Caco-2 (cell line): ENCODE measurements at regions not wholly inside any gene's neighbourhood (a gene's known extent, or its start where the extent isn't known, plus 50 kb on each side); places are given as distances from the start of the nearest gene placed in this dataset.

ENCODE experiments used
- BruUV-seq: library from RNA; stranded (reverse); fragments of 400-500 nt; replicated peaks from 2 replicates; lab custom pipeline; 2021; lab: Mats Ljungman, UMichigan
- CTCF ChIA-PET: fragments of 300-600 bp; sonication (Branson Sonifier 250); formaldehyde crosslinking; loops from one replicate; lab custom pipeline; 2022; ENCODE audit warnings: antibody characterized with exemption; lab: Charles Lee
- POLR2A ChIA-PET: fragments of 300-600 bp; sonication (Branson Sonifier 250); formaldehyde crosslinking; loops from one replicate; lab custom pipeline; 2022; ENCODE audit warnings: antibody characterized with exemption; lab: Charles Lee
- DNase-seq, 2 experiments: peaks; one replicate each; pipeline versions ENCODE4 v3.0.0 to v3.0.0-alpha.2; 2020 to 2022
- H3K27me3 ChIP-seq: replicated peaks from 2 replicates; pipeline ENCODE4 v1.6.0; 2011; ENCODE audit warnings: low read length; ENCODE audit not compliant: control insufficient read depth, insufficient read depth
- H3K36me3 ChIP-seq: 2 replicates; pipeline ENCODE4 v1.5.1; 2011; ENCODE audit warnings: low read length; ENCODE audit not compliant: control insufficient read depth, insufficient read depth
- H3K4me1 ChIP-seq: fragments of 250-450 bp; sonication (Bioruptor Pico); 2 replicates; pipeline ENCODE4 v1.5.1; 2020; ENCODE audit warnings: mild to moderate bottlenecking
- H3K4me3 ChIP-seq: 2 replicates; pipeline ENCODE4 v1.5.1; 2011; ENCODE audit warnings: low read depth, mild to moderate bottlenecking, control low read depth, low read length
- H3K9me3 ChIP-seq: fragments of 250-450 bp; sonication (Bioruptor Pico); 2 replicates; pipeline ENCODE4 v1.5.1; 2020; ENCODE audit warnings: mild to moderate bottlenecking, moderate library complexity
- H3K27ac Mint-ChIP-seq: one replicate; pipeline ENCODE4 v1.8.0; 2022; ENCODE audit warnings: mixed read lengths; ENCODE audit not compliant: unreplicated experiment
- H3K27me3 Mint-ChIP-seq: one replicate; pipeline ENCODE4 v1.8.0; 2022; ENCODE audit warnings: mixed read lengths; ENCODE audit not compliant: insufficient read depth, unreplicated experiment
- H3K36me3 Mint-ChIP-seq: one replicate; pipeline ENCODE4 v1.8.0; 2022; ENCODE audit warnings: mild to moderate bottlenecking, mixed read lengths; ENCODE audit not compliant: insufficient read depth, unreplicated experiment
- H3K4me1 Mint-ChIP-seq: one replicate; pipeline ENCODE4 v1.8.0; 2022; ENCODE audit warnings: low read depth, mixed read lengths; ENCODE audit not compliant: unreplicated experiment
- H3K4me3 Mint-ChIP-seq: one replicate; pipeline ENCODE4 v1.8.0; 2022; ENCODE audit warnings: mild to moderate bottlenecking, moderate library complexity, mixed read lengths; ENCODE audit not compliant: unreplicated experiment
- H3K9me3 Mint-ChIP-seq: one replicate; pipeline ENCODE4 v1.8.0; 2022; ENCODE audit warnings: mixed read lengths; ENCODE audit not compliant: unreplicated experiment
- intact Hi-C: fragments of 100-400 bp; cut with micrococcal nuclease; formaldehyde crosslinking; loops from one replicate; pipeline ENCODE4 v1.10.0; 2022; ENCODE audit not compliant: unreplicated experiment
- TF ChIP-seq, protein P1 (sequence below), 2 experiments: fragments of 200-600 bp in 1 of 2; IDR thresholded peaks; 1 replicate in 1 of 2; 2 replicates in 1 of 2; pipeline versions ENCODE4 v1.5.1 to v1.8.0; 2011 to 2022; ENCODE audit warnings: antibody characterized with exemption in 1 of 2, control low read depth in 1 of 2, inconsistent platforms in 1 of 2, low read depth in 1 of 2, low read length in 1 of 2, mild to moderate bottlenecking in 1 of 2, moderate library complexity in 1 of 2; ENCODE audit not compliant: insufficient read depth in 1 of 2, severe bottlenecking in 1 of 2, unreplicated experiment in 1 of 2

DNA sequence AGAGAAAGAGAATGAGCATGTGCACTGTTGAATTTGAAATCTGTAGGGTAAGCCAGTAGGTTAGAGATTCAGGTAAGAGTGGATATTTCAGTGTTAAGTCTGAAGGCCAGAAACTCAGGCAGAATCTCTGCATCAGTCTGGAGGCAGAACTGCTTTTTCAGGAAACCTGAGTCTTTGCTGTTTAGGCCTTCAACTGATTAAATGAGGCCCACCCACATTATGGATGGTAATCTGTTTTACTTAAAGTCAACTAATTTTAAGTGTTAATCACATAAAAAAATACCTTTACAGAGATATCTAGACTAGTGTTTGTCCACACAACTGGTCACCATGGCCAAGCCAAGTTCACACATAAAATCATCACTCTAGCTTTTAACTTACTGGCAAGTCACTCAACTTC is 205.0 kb upstream of the DDHD1 start:
- Mint-ChIP-seq H3K27ac (no peak overlapping the region), H3K9me3 (no peaks in the 10 kb centered on the region), H3K4me3 (no peak overlapping the region), H3K4me1 (no peaks in the 10 kb centered on the region), H3K36me3 (no peaks in the 10 kb centered on the region), H3K27me3 (no peaks in the 10 kb centered on the region)
- Histone ChIP-seq H3K4me1 (no peaks in the 10 kb centered on the region), H3K27me3 (no peaks in the 10 kb centered on the region), H3K9me3 (no peaks in the 10 kb centered on the region), H3K36me3 (no peaks in the 10 kb centered on the region), H3K4me3 (no peak overlapping the region)
- POLR2A ChIA-PET, result no interaction called here
- TF ChIP-seq, protein P1, sequence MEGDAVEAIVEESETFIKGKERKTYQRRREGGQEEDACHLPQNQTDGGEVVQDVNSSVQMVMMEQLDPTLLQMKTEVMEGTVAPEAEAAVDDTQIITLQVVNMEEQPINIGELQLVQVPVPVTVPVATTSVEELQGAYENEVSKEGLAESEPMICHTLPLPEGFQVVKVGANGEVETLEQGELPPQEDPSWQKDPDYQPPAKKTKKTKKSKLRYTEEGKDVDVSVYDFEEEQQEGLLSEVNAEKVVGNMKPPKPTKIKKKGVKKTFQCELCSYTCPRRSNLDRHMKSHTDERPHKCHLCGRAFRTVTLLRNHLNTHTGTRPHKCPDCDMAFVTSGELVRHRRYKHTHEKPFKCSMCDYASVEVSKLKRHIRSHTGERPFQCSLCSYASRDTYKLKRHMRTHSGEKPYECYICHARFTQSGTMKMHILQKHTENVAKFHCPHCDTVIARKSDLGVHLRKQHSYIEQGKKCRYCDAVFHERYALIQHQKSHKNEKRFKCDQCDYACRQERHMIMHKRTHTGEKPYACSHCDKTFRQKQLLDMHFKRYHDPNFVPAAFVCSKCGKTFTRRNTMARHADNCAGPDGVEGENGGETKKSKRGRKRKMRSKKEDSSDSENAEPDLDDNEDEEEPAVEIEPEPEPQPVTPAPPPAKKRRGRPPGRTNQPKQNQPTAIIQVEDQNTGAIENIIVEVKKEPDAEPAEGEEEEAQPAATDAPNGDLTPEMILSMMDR (IDR thresholded peaks at IDR 0.05; ENCODE audit: insufficient read depth in 1 of 2, low read depth in 1 of 2, low read length in 1 of 2, severe bottlenecking in 1 of 2, unreplicated experiment in 1 of 2), result no peak
- DNase-seq, result no peak
- no TSS peak for BruUV-seq
- intact Hi-C loops, result no loop called here
- CTCF ChIA-PET, result no interaction called here

DNA sequence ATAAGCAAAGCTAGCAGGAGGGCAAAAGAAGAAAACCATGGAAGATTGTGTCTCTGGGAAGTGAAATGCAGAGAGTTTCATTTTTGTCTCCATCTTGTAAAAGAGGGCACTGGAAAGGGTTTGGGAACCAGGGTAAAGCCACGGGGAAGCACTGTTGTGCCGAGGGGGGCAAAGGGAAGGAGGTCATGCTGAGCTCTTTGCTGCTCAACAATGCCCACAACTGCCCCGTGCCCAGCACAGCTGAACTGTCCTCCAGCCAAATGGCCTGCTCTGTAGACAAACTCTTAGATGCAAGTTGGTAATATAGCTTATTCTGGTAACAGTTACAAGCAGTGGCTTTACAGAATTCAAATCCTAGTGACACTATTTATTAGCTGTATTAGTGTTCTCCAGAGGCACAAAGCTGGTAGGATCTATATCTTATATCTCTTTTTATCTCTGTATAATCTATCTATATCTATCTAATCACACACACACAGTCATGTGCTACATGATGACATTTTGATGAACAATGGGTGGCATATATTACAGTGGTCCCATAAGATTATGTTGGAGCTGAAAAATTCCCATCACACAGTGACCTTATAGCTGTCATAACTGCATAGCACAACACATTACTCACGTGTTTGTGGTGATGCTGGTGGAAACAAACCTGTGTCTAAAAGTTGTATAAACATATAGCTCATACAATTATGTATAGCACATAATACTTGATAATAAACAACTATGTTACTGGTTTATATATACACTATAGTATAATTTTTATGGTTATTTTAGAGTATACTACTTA is 203.4 kb upstream of the DDHD1 start:
- no peaks in the 10 kb centered on the region for H3K27me3 Mint-ChIP-seq
- no peak for DNase-seq
- Histone ChIP-seq H3K27me3 (no peaks in the 10 kb centered on the region), H3K4me1 (no peaks in the 10 kb centered on the region), H3K9me3 (no peaks in the 10 kb centered on the region), H3K4me3 (no peak overlapping the region), H3K36me3 (no peaks in the 10 kb centered on the region)
- BruUV-seq, result no TSS peak
- no peak overlapping the region for H3K27ac Mint-ChIP-seq
- H3K4me1 Mint-ChIP-seq, result no peaks in the 10 kb centered on the region
- H3K4me3 Mint-ChIP-seq, result no peak overlapping the region
- intact Hi-C loops, result no loop called here
- H3K36me3 Mint-ChIP-seq, result no peaks in the 10 kb centered on the region
- TF ChIP-seq, protein P1 (IDR thresholded peaks at IDR 0.05; ENCODE audit: insufficient read depth in 1 of 2, low read depth in 1 of 2, low read length in 1 of 2, severe bottlenecking in 1 of 2, unreplicated experiment in 1 of 2), result no peak
- no peaks in the 10 kb centered on the region for H3K9me3 Mint-ChIP-seq
- ChIA-PET POLR2A (no interaction called here), CTCF (interaction anchor here (0.6 to 1.5 kb wide), 2 partner anchors 34 to 61 kb away, joined by 3 read pairs; no protein-coding TSS in a partner anchor)

DNA sequence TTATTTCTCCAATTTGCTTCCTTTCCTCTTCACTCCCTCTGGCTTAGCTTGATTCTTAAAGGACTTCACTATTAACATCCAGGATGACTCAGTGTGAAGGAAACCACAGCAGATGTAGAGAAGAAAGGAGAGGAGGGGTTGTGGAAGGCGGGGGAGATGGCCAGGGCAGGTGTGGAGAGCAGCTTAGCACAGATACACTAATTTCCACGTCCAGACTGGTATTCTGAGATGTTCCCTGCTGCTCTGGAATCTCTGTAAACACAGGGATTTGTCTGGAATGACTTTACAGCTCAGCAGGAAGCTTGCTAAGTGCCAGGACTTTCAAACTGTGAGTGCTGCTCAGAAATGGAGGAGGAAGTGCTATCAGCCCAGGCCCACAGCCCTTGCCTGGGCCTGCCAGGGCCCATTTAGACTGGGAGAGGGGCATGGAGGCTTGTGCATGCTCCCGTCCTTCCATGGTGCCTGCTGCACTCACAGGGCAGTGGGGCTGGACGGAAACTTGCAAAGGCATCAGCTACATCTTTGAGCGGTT is 202.5 kb upstream of the DDHD1 start:
- ChIA-PET POLR2A (no interaction called here), CTCF (interaction anchor here (1.5 kb wide), 1 partner anchor 60 kb away, joined by 3 read pairs; no protein-coding TSS in a partner anchor)
- H3K4me3 ChIP-seq, result no peak overlapping the region
- Mint-ChIP-seq H3K9me3 (no peaks in the 10 kb centered on the region), H3K4me1 (no peaks in the 10 kb centered on the region), H3K27ac (no peak overlapping the region), H3K4me3 (no peak overlapping the region), H3K27me3 (peaks cover 4% of the 10 kb centered on the region), H3K36me3 (no peaks in the 10 kb centered on the region)
- TF ChIP-seq, protein P1 (IDR thresholded peaks at IDR 0.05; ENCODE audit: insufficient read depth in 1 of 2, low read depth in 1 of 2, low read length in 1 of 2, severe bottlenecking in 1 of 2, unreplicated experiment in 1 of 2), result no peak
- H3K9me3 ChIP-seq, result no peaks in the 10 kb centered on the region
- H3K4me1 ChIP-seq, result no peaks in the 10 kb centered on the region
- no peaks in the 10 kb centered on the region for H3K36me3 ChIP-seq
- no TSS peak for BruUV-seq
- intact Hi-C loops, result no loop called here
- no peaks in the 10 kb centered on the region for H3K27me3 ChIP-seq
- DNase-seq, result no peak
